SK-N-SH (cell line): ENCODE measurements at regions not wholly inside any gene's neighbourhood (a gene's known extent, or its start where the extent isn't known, plus 50 kb on each side); places are given as distances from the start of the nearest gene placed in this dataset.

Experiments
- CTCF ChIA-PET: fragments of 300-600, 350-600 bp; formaldehyde crosslinking; extraction: SDS; loops from one replicate; lab custom pipeline; 2021; lab: Yijun Ruan, JAX
- POLR2A ChIA-PET: fragments of 350-600 bp; sonication (Branson Sonifier 250); formaldehyde crosslinking; extraction: SDS; loops from one replicate; lab custom pipeline; 2020; ENCODE audit warnings: antibody characterized with exemption, inconsistent platforms; lab: Yijun Ruan, JAX
- DNase-seq: peaks from one replicate; pipeline ENCODE4 v3.0.0; 2012
- H2AFZ ChIP-seq: fragments of 200-600 bp; sonication (generic); 2 replicates; pipeline ENCODE4 v1.8.1; 2016; ENCODE audit warnings: antibody characterized with exemption, mild to moderate bottlenecking, low read depth
- H3F3A ChIP-seq: fragments of 200-600 bp; sonication (generic); replicated peaks from 2 replicates; pipeline ENCODE3; 2016; ENCODE audit warnings: antibody characterized with exemption, mild to moderate bottlenecking; ENCODE audit not compliant: insufficient read depth
- H3K27ac ChIP-seq, 2 experiments: fragments of 200-500 bp in 1 of 2; fragments of 200-600 bp in 1 of 2; sonication (Bioruptor generic) in 1 of 2; sonication (generic), shearing (Covaris generic) in 1 of 2; 2 replicates each; pipeline versions ENCODE4 v1.5.1 to v1.6.1; 2014 to 2016; ENCODE audit warnings: low read depth in 2 of 2, inconsistent platforms in 1 of 2, low read length in 1 of 2, mild to moderate bottlenecking in 1 of 2, mixed read lengths in 1 of 2
- H3K27me3 ChIP-seq: fragments of 200-600 bp; sonication (generic), shearing (Covaris generic); 2 replicates; pipeline ENCODE4 v1.6.1; 2016; ENCODE audit warnings: mixed run types; ENCODE audit not compliant: insufficient read depth
- H3K36me3 ChIP-seq, 2 experiments: fragments of 200-500 bp in 1 of 2; fragments of 200-600 bp in 1 of 2; sonication (Bioruptor generic) in 1 of 2; sonication (generic) in 1 of 2; replicated peaks in 1 of 2; 2 replicates each; pipeline versions ENCODE3 to v1.5.1; 2014 to 2016; ENCODE audit warnings: low read length in 1 of 2, mild to moderate bottlenecking in 1 of 2; ENCODE audit not compliant: insufficient read depth in 2 of 2, control insufficient read depth in 1 of 2
- H3K4me1 ChIP-seq, 2 experiments: fragments of 200-500 bp in 1 of 2; fragments of 200-600 bp in 1 of 2; sonication (Bioruptor generic) in 1 of 2; sonication (generic), shearing (Covaris generic) in 1 of 2; 2 replicates each; pipeline versions ENCODE4 v1.5.1 to v1.6.1; 2014 to 2016; ENCODE audit warnings: low read depth in 1 of 2, low read length in 1 of 2, mixed run types in 1 of 2; ENCODE audit not compliant: insufficient read depth in 2 of 2, control insufficient read depth in 1 of 2
- H3K4me2 ChIP-seq: fragments of 200-600 bp; sonication (generic), shearing (Covaris generic); 2 replicates; pipeline ENCODE4 v1.6.1; 2017; ENCODE audit warnings: mixed run types
- H3K4me3 ChIP-seq, 2 experiments: fragments of 200-500 bp in 1 of 2; fragments of 200-600 bp in 1 of 2; sonication (Bioruptor generic) in 1 of 2; sonication (generic), shearing (Covaris generic) in 1 of 2; 2 replicates each; pipeline versions ENCODE4 v1.5.1 to v1.8.1; 2014 to 2016; ENCODE audit warnings: low read depth in 2 of 2, inconsistent platforms in 1 of 2, low read length in 1 of 2, mild to moderate bottlenecking in 1 of 2, mixed read lengths in 1 of 2, moderate library complexity in 1 of 2
- H3K79me2 ChIP-seq: fragments of 200-600 bp; sonication (generic); 2 replicates; pipeline ENCODE4 v1.8.1; 2017; ENCODE audit warnings: mild to moderate bottlenecking; ENCODE audit not compliant: insufficient read depth
- H3K9ac ChIP-seq: fragments of 200-600 bp; sonication (generic); 2 replicates; pipeline ENCODE4 v1.6.1; 2017; ENCODE audit warnings: mixed run types
- H3K9me2 ChIP-seq: fragments of 200-600 bp; sonication (generic); 2 replicates; pipeline ENCODE4 v1.6.1; 2017; ENCODE audit warnings: mixed run types
- H3K9me3 ChIP-seq: fragments of 200-600 bp; sonication (generic); 2 replicates; pipeline ENCODE4 v1.6.1; 2017; ENCODE audit warnings: mixed run types, mild to moderate bottlenecking, moderate library complexity
- H4K20me1 ChIP-seq: fragments of 200-600 bp; sonication (generic); 2 replicates; pipeline ENCODE4 v1.6.1; 2017; ENCODE audit warnings: mild to moderate bottlenecking, mixed run types; ENCODE audit not compliant: insufficient read depth
- CHD2 ChIP-seq: fragments of 150-350 bp; IDR thresholded peaks from 2 replicates; pipeline ENCODE4 v1.6.1; 2018; ENCODE audit warnings: low read length; ENCODE audit not compliant: partially characterized antibody
- ELF1 ChIP-seq: IDR thresholded peaks from 2 replicates; pipeline ENCODE4 v1.4.0; 2012
- EP300 ChIP-seq, 2 experiments: IDR thresholded peaks; 2 replicates each; pipeline versions ENCODE4 v1.4.0 to v1.6.1; 2012; ENCODE audit warnings: borderline replicate concordance in 1 of 2, low read depth in 1 of 2, low read length in 1 of 2
- FOXJ3 ChIP-seq: sonication (generic); formaldehyde crosslinking; IDR thresholded peaks from 2 replicates; pipeline ENCODE4 v1.5.1; 2020; ENCODE audit warnings: mild to moderate bottlenecking, missing genetic modification reagents
- GABPA ChIP-seq: IDR thresholded peaks from 2 replicates; pipeline ENCODE4 v1.4.0; 2012; ENCODE audit warnings: low read depth, mild to moderate bottlenecking
- GATA2 ChIP-seq: sonication (generic); formaldehyde crosslinking; IDR thresholded peaks from 2 replicates; pipeline ENCODE4 v1.5.0; 2020; ENCODE audit warnings: mild to moderate bottlenecking, missing genetic modification reagents
- POLR2AphosphoS5 ChIP-seq: IDR thresholded peaks from 2 replicates; pipeline ENCODE4 v1.6.1; 2012; ENCODE audit warnings: low read depth, low read length
- RAD21 ChIP-seq: IDR thresholded peaks from 2 replicates; pipeline ENCODE4 v1.6.1; 2012; ENCODE audit warnings: mild to moderate bottlenecking, low read length
- RCOR1 ChIP-seq: fragments of 150-350 bp; IDR thresholded peaks from 2 replicates; pipeline ENCODE4 v1.6.1; 2017; ENCODE audit warnings: antibody characterized with exemption, low read length
- RFX5 ChIP-seq: IDR thresholded peaks from 2 replicates; pipeline ENCODE4 v1.6.1; 2012; ENCODE audit warnings: mild to moderate bottlenecking, improper control_type of control experiment, low read length
- RXRA ChIP-seq: IDR thresholded peaks from 2 replicates; pipeline ENCODE4 v1.4.0; 2012; ENCODE audit warnings: low read depth, mild to moderate bottlenecking, borderline replicate concordance
- WGBS: methylation state at CpG from one replicate; pipeline ENCODE4 v1.1.6; 2017; ENCODE audit warnings: low lambda C conversion rate; 5-methylcytosine and 5-hydroxymethylcytosine counted together
- TF ChIP-seq, protein P1 (sequence below): IDR thresholded peaks from 2 replicates; pipeline ENCODE4 v1.6.1; 2012; ENCODE audit warnings: mild to moderate bottlenecking, low read depth, low read length, moderate library complexity
- TF ChIP-seq, protein P2 (sequence below): IDR thresholded peaks from 2 replicates; pipeline ENCODE4 v1.4.0; 2012; ENCODE audit warnings: low read depth, borderline replicate concordance
- TF ChIP-seq, protein P3 (sequence below): fragments of 150-350 bp; IDR thresholded peaks from 2 replicates; pipeline ENCODE4 v1.6.1; 2016; ENCODE audit warnings: mild to moderate bottlenecking, low read depth, low read length

DNA sequence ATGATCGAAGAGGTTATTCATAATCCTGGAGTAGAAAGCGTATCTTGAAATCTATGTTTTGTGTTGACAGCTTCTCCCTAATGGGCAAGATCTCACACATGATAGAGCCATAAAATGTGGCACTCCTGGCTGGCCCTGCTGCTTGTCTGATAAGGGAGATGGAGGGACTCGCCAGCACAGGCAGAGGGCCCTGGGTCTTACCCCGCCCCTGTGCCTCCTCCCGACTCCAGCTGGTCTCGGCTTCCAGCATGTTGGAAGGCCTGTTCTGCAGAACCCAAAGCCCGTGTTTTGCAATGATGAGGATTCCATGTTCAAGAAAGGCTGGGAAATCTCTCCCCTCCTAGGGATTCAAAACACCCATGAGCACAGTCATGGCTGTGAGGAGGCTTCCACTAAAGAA, 106.7 kb upstream of the SDK2 start:
- Histone ChIP-seq H3K36me3 (no peaks in the 10 kb centered on the region), H3K9me3 (peaks cover 6% of the 10 kb centered on the region; the same call in 1 of the 2 replicates), H3K9ac (no peak overlapping the region), H3K9me2 (no peaks in the 10 kb centered on the region), H3K4me2 (no peak overlapping the region), H3F3A (no peaks in the 10 kb centered on the region), H3K4me1 (peaks cover 0 to 10% of the 10 kb centered on the region in 2 experiments; a peak in 1 of 4 replicates), H3K79me2 (no peaks in the 10 kb centered on the region), H3K4me3 (no peak overlapping the region), H4K20me1 (no peaks in the 10 kb centered on the region), H3K27me3 (no peaks in the 10 kb centered on the region), H3K27ac (no peak overlapping the region), H2AFZ (no peak overlapping the region)
- 30% methylated on average over 7 of the region's 7 CpGs for WGBS
- ChIA-PET CTCF (no interaction called here), POLR2A (no interaction called here)
- peak; percentile 80; the same call in 1 of the 2 replicates for TF ChIP-seq FOXJ3
- TF ChIP-seq CHD2: peak; percentile 54
- TF ChIP-seq POLR2AphosphoS5: no peak
- TF ChIP-seq EP300 (IDR thresholded peaks at IDR 0.05; ENCODE audit: borderline replicate concordance in 1 of 2, low read depth in 1 of 2, low read length in 1 of 2): peak in 1 of 2 experiments; percentile 53; a peak in 1 of 4 replicates
- peak; percentile 82 for TF ChIP-seq RCOR1
- peak; percentile 99 for TF ChIP-seq GATA2 (CRISPR knock-in tag)
- TF ChIP-seq, protein P1, sequence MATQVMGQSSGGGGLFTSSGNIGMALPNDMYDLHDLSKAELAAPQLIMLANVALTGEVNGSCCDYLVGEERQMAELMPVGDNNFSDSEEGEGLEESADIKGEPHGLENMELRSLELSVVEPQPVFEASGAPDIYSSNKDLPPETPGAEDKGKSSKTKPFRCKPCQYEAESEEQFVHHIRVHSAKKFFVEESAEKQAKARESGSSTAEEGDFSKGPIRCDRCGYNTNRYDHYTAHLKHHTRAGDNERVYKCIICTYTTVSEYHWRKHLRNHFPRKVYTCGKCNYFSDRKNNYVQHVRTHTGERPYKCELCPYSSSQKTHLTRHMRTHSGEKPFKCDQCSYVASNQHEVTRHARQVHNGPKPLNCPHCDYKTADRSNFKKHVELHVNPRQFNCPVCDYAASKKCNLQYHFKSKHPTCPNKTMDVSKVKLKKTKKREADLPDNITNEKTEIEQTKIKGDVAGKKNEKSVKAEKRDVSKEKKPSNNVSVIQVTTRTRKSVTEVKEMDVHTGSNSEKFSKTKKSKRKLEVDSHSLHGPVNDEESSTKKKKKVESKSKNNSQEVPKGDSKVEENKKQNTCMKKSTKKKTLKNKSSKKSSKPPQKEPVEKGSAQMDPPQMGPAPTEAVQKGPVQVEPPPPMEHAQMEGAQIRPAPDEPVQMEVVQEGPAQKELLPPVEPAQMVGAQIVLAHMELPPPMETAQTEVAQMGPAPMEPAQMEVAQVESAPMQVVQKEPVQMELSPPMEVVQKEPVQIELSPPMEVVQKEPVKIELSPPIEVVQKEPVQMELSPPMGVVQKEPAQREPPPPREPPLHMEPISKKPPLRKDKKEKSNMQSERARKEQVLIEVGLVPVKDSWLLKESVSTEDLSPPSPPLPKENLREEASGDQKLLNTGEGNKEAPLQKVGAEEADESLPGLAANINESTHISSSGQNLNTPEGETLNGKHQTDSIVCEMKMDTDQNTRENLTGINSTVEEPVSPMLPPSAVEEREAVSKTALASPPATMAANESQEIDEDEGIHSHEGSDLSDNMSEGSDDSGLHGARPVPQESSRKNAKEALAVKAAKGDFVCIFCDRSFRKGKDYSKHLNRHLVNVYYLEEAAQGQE: no peak
- no peak for TF ChIP-seq ELF1
- peak; percentile 85 for DNase-seq

DNA sequence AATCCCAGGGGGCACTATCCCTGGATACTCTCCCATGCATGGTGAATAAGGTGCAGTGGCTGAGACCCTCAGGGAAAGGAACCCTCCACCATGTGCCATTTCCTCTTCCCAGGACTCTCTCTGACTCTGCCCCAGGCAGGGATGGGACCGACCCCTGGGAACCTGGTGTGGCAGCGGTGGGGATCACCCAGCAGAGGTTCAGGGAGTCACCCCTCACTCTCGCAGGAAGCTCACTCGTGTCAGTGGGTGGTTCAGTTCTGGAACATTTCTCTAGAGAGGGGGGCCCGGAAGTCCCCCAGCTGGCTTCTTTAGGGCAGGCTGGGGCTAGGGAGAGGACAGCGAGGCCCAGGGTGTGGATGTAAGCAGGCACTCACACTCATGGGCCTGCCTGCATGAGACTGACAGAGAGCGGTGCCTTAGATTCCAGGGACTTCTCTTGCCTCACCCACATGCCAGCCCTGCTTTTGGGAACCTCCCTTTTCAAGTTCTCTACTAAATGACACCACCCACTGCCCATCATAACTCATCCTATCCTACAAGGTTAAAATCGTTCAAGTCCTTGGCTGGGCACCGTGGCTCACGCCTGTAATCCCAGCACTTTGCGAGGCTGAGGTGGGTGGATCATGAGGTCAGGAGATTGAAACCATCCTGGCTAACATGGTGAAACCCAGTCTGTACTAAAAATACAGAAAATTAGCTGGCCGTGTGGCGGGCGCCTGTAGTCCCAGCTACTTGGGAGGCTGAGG, 109.7 kb upstream of the SDK2 start:
- Histone ChIP-seq H3K9ac (no peak overlapping the region), H3F3A (no peaks in the 10 kb centered on the region), H3K27me3 (no peaks in the 10 kb centered on the region), H2AFZ (no peak overlapping the region), H3K4me1 (peaks cover 0 to 13% of the 10 kb centered on the region in 2 experiments; a peak in 1 of 4 replicates), H3K4me3 (no peak overlapping the region), H3K9me3 (no peaks in the 10 kb centered on the region), H3K9me2 (no peaks in the 10 kb centered on the region), H3K79me2 (no peaks in the 10 kb centered on the region), H4K20me1 (no peaks in the 10 kb centered on the region), H3K27ac (no peak overlapping the region), H3K36me3 (no peaks in the 10 kb centered on the region), H3K4me2 (no peak overlapping the region)
- TF ChIP-seq GABPA (no peak), RAD21 (no peak), RXRA (no peak), CHD2 (no peak), GATA2 (CRISPR knock-in tag) (no peak), RFX5 (no peak)
- TF ChIP-seq, protein P2, sequence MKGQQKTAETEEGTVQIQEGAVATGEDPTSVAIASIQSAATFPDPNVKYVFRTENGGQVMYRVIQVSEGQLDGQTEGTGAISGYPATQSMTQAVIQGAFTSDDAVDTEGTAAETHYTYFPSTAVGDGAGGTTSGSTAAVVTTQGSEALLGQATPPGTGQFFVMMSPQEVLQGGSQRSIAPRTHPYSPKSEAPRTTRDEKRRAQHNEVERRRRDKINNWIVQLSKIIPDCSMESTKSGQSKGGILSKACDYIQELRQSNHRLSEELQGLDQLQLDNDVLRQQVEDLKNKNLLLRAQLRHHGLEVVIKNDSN: no peak
- TF ChIP-seq, protein P3, sequence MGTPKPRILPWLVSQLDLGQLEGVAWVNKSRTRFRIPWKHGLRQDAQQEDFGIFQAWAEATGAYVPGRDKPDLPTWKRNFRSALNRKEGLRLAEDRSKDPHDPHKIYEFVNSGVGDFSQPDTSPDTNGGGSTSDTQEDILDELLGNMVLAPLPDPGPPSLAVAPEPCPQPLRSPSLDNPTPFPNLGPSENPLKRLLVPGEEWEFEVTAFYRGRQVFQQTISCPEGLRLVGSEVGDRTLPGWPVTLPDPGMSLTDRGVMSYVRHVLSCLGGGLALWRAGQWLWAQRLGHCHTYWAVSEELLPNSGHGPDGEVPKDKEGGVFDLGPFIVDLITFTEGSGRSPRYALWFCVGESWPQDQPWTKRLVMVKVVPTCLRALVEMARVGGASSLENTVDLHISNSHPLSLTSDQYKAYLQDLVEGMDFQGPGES: no peak
- DNase-seq: no peak
- ChIA-PET POLR2A (no interaction called here), CTCF (interaction anchor here (1.1 kb wide), 1 partner anchor 107 kb away, joined by 3 read pairs; no protein-coding TSS in a partner anchor)
- WGBS: 59% methylated on average over 12 of the region's 14 CpGs
